HepG2 (cell line): ENCODE measurements at regions not wholly inside any gene's neighbourhood (a gene's known extent, or its start where the extent isn't known, plus 50 kb on each side); places are given as distances from the start of the nearest gene placed in this dataset.

ENCODE experiments used
- ATAC-seq: fragments of 200-7000 bp; cut with Tn5 transposase; 3 replicates; pipeline ENCODE4 v1.9.1; 2020; ENCODE audit warnings: mild to moderate bottlenecking, moderate library complexity
- BruUV-seq: library from RNA; stranded (reverse); fragments of 400-500 nt; replicated peaks from 2 replicates; lab custom pipeline; 2021; lab: Mats Ljungman, UMichigan
- CTCF ChIA-PET: fragments of 300-600 bp; formaldehyde crosslinking; extraction: SDS; loops from one replicate; lab custom pipeline; 2021; ENCODE audit warnings: low total read pairs, inconsistent platforms, low intra/inter-chr PET ratio; lab: Yijun Ruan, JAX
- POLR2A ChIA-PET: fragments of 350-600 bp; sonication (Branson Sonifier 250); formaldehyde crosslinking; loops from one replicate; lab custom pipeline; 2020; ENCODE audit warnings: antibody characterized with exemption, inconsistent platforms; lab: Yijun Ruan, JAX
- DNase-seq: peaks from one replicate; pipeline ENCODE4 v3.0.0-alpha.2; 2015; ENCODE audit warnings: low spot score
- FAIRE-seq: peaks from 3 replicates; lab custom pipeline; 2011; peaks lifted over from hg19 to GRCh38; lab: Jason Lieb, UNC
- H2AFZ ChIP-seq: one replicate; pipeline ENCODE4 v1.6.1; 2011; ENCODE audit warnings: low read length, inconsistent platforms
- H3K27ac ChIP-seq: fragments of 300-600 bp; 3 replicates; pipeline ENCODE4 v1.8.0; 2011; ENCODE audit warnings: mixed run types, mild to moderate bottlenecking, mixed read lengths, low read length, inconsistent platforms; ENCODE audit not compliant: insufficient read depth; ENCODE audit errors: extremely low read length
- H3K27me3 ChIP-seq, 2 experiments: fragments of 200-600 bp in 1 of 2; 2 replicates in 1 of 2; 3 replicates in 1 of 2; pipeline versions ENCODE4 v1.6.0 to v1.8.0; 2011; ENCODE audit warnings: low read length in 2 of 2, mild to moderate bottlenecking in 2 of 2, moderate library complexity in 2 of 2, inconsistent platforms in 1 of 2; ENCODE audit not compliant: insufficient read depth in 2 of 2, control insufficient read depth in 1 of 2
- H3K36me3 ChIP-seq, 2 experiments: fragments of 200-600 bp in 1 of 2; replicated peaks in 1 of 2; 2 replicates in 1 of 2; 3 replicates in 1 of 2; pipeline versions ENCODE4 v1.5.1 to v1.8.0; 2011; ENCODE audit warnings: low read length in 2 of 2, inconsistent platforms in 1 of 2; ENCODE audit not compliant: insufficient read depth in 2 of 2, control insufficient read depth in 1 of 2
- H3K4me1 ChIP-seq: 2 replicates; pipeline ENCODE4 v1.5.1; 2012; ENCODE audit warnings: low read length, inconsistent platforms; ENCODE audit not compliant: insufficient read depth
- H3K4me2 ChIP-seq: 2 replicates; pipeline ENCODE4 v1.6.0; 2011; ENCODE audit warnings: low read depth, low read length, inconsistent platforms
- H3K4me3 ChIP-seq, 3 experiments: fragments of 200-600 bp in 1 of 3; sonication (generic), shearing (Covaris generic) in 1 of 3; replicated peaks in 1 of 3; 2 replicates each; pipeline ENCODE4 v1.5.1; 2011 to 2016; ENCODE audit warnings: low read length in 3 of 3, inconsistent platforms in 2 of 3, low read depth in 2 of 3, mild to moderate bottlenecking in 2 of 3, control low read depth in 1 of 3, mixed read lengths in 1 of 3; ENCODE audit not compliant: insufficient read depth in 1 of 3
- H3K79me2 ChIP-seq: one replicate; pipeline ENCODE4 v1.6.1; 2011; ENCODE audit warnings: low read length, inconsistent platforms; ENCODE audit not compliant: insufficient read depth
- H3K9ac ChIP-seq: 2 replicates; pipeline ENCODE4 v1.6.0; 2011; ENCODE audit warnings: mild to moderate bottlenecking, low read depth, low read length, inconsistent platforms; ENCODE audit not compliant: insufficient read depth
- H3K9me3 ChIP-seq: 2 replicates; pipeline ENCODE4 v1.5.1; 2012; ENCODE audit warnings: mild to moderate bottlenecking, low read length
- H4K20me1 ChIP-seq: 2 replicates; pipeline ENCODE4 v1.6.0; 2011; ENCODE audit warnings: inconsistent platforms, mild to moderate bottlenecking, low read length, moderate library complexity; ENCODE audit not compliant: insufficient read depth
- BORCS8-MEF2B ChIP-seq: sonication (generic); formaldehyde crosslinking; IDR thresholded peaks from 2 replicates; pipeline ENCODE4 v1.8.0; 2022; ENCODE audit warnings: mild to moderate bottlenecking, missing genetic modification reagents
- CBX2 ChIP-seq, 2 experiments: fragments of 200-600 bp in 1 of 2; sonication (generic); formaldehyde crosslinking in 1 of 2; IDR thresholded peaks; 2 replicates each; pipeline versions ENCODE4 v1.7.0 to v1.8.1; 2018 to 2022; ENCODE audit warnings: low read depth in 2 of 2, low read length in 1 of 2, mild to moderate bottlenecking in 1 of 2, missing genetic modification reagents in 1 of 2
- HNRNPLL ChIP-seq: fragments of 200-400 bp; formaldehyde crosslinking; IDR thresholded peaks from 2 replicates; pipeline ENCODE4 v1.6.1; 2017; ENCODE audit warnings: mild to moderate bottlenecking, low read depth, low read length; ENCODE audit not compliant: poor library complexity, severe bottlenecking
- JUN ChIP-seq: sonication (generic); formaldehyde crosslinking; IDR thresholded peaks from 2 replicates; pipeline ENCODE4 v1.4.0; 2020; ENCODE audit warnings: mild to moderate bottlenecking, missing genetic modification reagents
- KAT2B ChIP-seq: fragments of 150-350 bp; IDR thresholded peaks from 2 replicates; pipeline ENCODE4 v1.6.1; 2014; ENCODE audit warnings: low read depth, low read length, borderline replicate concordance
- SOX5 ChIP-seq: IDR thresholded peaks from 2 replicates; pipeline ENCODE4 v1.6.1; 2016; ENCODE audit warnings: borderline replicate concordance
- ZNF274 ChIP-seq: sonication (generic); formaldehyde crosslinking; IDR thresholded peaks from 2 replicates; pipeline ENCODE4 v1.5.1; 2020; ENCODE audit warnings: mild to moderate bottlenecking, missing genetic modification reagents
- ZNF432 ChIP-seq: sonication (generic); formaldehyde crosslinking; IDR thresholded peaks from 2 replicates; pipeline ENCODE4 v1.5.0; 2020; ENCODE audit warnings: missing genetic modification reagents, mild to moderate bottlenecking, borderline replicate concordance
- ZNF446 ChIP-seq: sonication (generic); formaldehyde crosslinking; IDR thresholded peaks from 2 replicates; pipeline ENCODE4 v1.5.0; 2020; ENCODE audit warnings: mild to moderate bottlenecking, missing genetic modification reagents
- ZNF570 ChIP-seq: sonication (generic); formaldehyde crosslinking; IDR thresholded peaks from 2 replicates; pipeline ENCODE4 v1.4.0; 2020; ENCODE audit warnings: mild to moderate bottlenecking, missing genetic modification reagents, borderline replicate concordance
- WGBS: methylation state at CpG from one replicate; pipeline ENCODE4 v1.1.6; 2017; ENCODE audit warnings: low lambda C conversion rate; 5-methylcytosine and 5-hydroxymethylcytosine counted together
- in situ Hi-C: cut with HindIII; loops from 2 replicates; pipeline ENCODE4 v1.10.0; 2017; ENCODE audit warnings: low pct_unique_long_range_greater_than_20kb; ENCODE audit not compliant: extremely low pct_ligation_motif_present
- intact Hi-C: fragments of 100-400 bp; cut with micrococcal nuclease; formaldehyde crosslinking; loops from one replicate; pipeline ENCODE4 v1.10.0; 2022; ENCODE audit not compliant: unreplicated experiment
- TF ChIP-seq, protein P1 (sequence below): IDR thresholded peaks from 2 replicates; pipeline ENCODE4 v1.6.1; 2016; ENCODE audit warnings: mild to moderate bottlenecking, missing biosample characterization, missing genetic modification reagents
- TF ChIP-seq, protein P2 (sequence below): sonication (generic); formaldehyde crosslinking; IDR thresholded peaks from 2 replicates; pipeline ENCODE4 v1.9.0; 2021; ENCODE audit warnings: missing genetic modification reagents, borderline replicate concordance
- TF ChIP-seq, protein P3 (sequence below): sonication (generic); formaldehyde crosslinking; IDR thresholded peaks from 2 replicates; pipeline ENCODE4 v1.5.0; 2020; ENCODE audit warnings: mild to moderate bottlenecking, missing genetic modification reagents

DNA sequence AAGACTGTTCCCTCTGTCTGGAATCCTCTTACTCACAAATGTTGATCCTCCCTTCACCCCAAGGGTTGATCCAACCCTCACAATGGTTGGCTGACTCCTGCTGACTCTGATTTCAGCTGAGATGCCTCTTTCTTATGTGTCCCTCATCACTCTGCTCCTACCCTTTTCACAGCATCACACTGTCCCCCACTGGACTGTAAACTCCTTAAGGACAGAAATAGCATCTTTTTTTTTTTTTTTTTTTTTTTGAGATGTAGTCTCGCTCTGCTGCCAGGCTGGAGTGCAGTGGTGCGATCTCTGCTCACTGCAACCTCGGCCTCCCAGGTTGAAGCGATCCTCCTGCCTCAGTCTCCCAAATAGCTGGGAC lies 97.9 kb upstream of the SYT6 start:
- Histone ChIP-seq H3K27ac (no peak overlapping the region), H3K4me3 (no peak overlapping the region), H3K79me2 (no peaks in the 10 kb centered on the region), H3K27me3 (0 out of 5 replicates have a peak, but pooled peaks cover 0 to 8% of the 10 kb centered on the region in 2 experiments), H3K9ac (no peak overlapping the region), H3K4me1 (no peaks in the 10 kb centered on the region), H3K36me3 (no peaks in the 10 kb centered on the region), H3K9me3 (no peaks in the 10 kb centered on the region), H4K20me1 (no peaks in the 10 kb centered on the region), H3K4me2 (no peak overlapping the region), H2AFZ (no peak overlapping the region)
- WGBS, result 15% methylated on average over 4 of the region's 4 CpGs
- BruUV-seq, result no TSS peak
- DNase-seq, result no peak
- TF ChIP-seq JUN (no peak), ZNF446 (CRISPR knock-in tag) (no peak), ZNF432 (CRISPR knock-in tag) (no peak), ZNF570 (CRISPR knock-in tag) (no peak), CBX2 (IDR thresholded peaks at IDR 0.05; ENCODE audit: low read depth, low read length) (no peak), CBX2 (CRISPR knock-in tag; IDR thresholded peaks at IDR 0.05; ENCODE audit: low read depth) (no peak), BORCS8-MEF2B (CRISPR knock-in tag) (no peak), KAT2B (no peak), HNRNPLL (no peak), SOX5 (CRISPR knock-in tag) (no peak), ZNF274 (no peak)
- TF ChIP-seq, protein P1, sequence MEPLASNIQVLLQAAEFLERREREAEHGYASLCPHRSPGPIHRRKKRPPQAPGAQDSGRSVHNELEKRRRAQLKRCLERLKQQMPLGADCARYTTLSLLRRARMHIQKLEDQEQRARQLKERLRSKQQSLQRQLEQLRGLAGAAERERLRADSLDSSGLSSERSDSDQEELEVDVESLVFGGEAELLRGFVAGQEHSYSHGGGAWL (CRISPR knock-in tag), result no peak
- TF ChIP-seq, protein P2, sequence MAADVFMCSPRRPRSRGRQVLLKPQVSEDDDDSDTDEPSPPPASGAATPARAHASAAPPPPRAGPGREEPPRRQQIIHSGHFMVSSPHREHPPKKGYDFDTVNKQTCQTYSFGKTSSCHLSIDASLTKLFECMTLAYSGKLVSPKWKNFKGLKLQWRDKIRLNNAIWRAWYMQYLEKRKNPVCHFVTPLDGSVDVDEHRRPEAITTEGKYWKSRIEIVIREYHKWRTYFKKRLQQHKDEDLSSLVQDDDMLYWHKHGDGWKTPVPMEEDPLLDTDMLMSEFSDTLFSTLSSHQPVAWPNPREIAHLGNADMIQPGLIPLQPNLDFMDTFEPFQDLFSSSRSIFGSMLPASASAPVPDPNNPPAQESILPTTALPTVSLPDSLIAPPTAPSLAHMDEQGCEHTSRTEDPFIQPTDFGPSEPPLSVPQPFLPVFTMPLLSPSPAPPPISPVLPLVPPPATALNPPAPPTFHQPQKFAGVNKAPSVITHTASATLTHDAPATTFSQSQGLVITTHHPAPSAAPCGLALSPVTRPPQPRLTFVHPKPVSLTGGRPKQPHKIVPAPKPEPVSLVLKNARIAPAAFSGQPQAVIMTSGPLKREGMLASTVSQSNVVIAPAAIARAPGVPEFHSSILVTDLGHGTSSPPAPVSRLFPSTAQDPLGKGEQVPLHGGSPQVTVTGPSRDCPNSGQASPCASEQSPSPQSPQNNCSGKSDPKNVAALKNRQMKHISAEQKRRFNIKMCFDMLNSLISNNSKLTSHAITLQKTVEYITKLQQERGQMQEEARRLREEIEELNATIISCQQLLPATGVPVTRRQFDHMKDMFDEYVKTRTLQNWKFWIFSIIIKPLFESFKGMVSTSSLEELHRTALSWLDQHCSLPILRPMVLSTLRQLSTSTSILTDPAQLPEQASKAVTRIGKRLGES, result no peak
- TF ChIP-seq, protein P3, sequence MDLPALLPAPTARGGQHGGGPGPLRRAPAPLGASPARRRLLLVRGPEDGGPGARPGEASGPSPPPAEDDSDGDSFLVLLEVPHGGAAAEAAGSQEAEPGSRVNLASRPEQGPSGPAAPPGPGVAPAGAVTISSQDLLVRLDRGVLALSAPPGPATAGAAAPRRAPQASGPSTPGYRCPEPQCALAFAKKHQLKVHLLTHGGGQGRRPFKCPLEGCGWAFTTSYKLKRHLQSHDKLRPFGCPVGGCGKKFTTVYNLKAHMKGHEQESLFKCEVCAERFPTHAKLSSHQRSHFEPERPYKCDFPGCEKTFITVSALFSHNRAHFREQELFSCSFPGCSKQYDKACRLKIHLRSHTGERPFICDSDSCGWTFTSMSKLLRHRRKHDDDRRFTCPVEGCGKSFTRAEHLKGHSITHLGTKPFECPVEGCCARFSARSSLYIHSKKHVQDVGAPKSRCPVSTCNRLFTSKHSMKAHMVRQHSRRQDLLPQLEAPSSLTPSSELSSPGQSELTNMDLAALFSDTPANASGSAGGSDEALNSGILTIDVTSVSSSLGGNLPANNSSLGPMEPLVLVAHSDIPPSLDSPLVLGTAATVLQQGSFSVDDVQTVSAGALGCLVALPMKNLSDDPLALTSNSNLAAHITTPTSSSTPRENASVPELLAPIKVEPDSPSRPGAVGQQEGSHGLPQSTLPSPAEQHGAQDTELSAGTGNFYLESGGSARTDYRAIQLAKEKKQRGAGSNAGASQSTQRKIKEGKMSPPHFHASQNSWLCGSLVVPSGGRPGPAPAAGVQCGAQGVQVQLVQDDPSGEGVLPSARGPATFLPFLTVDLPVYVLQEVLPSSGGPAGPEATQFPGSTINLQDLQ (CRISPR knock-in tag), result no peak
- intact Hi-C loops, result no loop called here
- ATAC-seq, result no peak
- in situ Hi-C loops, result no loop called here
- POLR2A ChIA-PET, result no interaction called here
- CTCF ChIA-PET, result no interaction called here
- no peak for FAIRE-seq
